Kidney glomerular epithelial cell (primary cell): ENCODE measurements at regions not wholly inside any gene's neighbourhood (a gene's known extent, or its start where the extent isn't known, plus 50 kb on each side); places are given as distances from the start of the nearest gene placed in this dataset.
A peak's percentile ranks its signal among the peaks of the same experiment; 100 is the strongest.
"Not testable (repeated sequence)": the region's sequence is repeated elsewhere in the genome, so short reads cannot be mapped to it uniquely, and the experiment has no call there.

ENCODE experiments used
- DNase-seq: peaks from one replicate; lab custom pipeline; 2025; lab: John Stamatoyannopoulos, UW

GRCh38 chr7:24135003-24135817, 148.8 kb upstream of the NPY start:
- DNase-seq: no peak

DNA sequence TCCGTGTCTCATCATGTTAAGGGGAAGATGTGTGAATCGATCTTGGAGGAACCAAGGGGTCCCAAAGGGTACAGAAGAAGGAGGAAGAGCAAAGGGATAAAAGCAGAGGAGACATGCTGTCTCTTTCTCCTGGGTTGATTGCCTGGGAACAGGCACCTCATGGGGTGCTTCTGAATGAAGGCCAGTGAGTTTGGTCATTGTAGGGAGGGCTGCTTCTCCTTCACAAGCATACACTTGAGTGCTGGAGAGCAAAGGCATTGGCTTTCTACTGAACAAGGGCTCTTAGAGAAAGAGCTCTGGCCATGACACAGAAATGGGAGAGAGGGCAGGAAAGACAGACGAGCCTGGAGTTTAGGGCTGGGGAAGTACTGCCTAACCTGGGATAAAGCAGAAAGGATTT, 146.7 kb upstream of the NPY start:
- DNase-seq: no peak

DNA sequence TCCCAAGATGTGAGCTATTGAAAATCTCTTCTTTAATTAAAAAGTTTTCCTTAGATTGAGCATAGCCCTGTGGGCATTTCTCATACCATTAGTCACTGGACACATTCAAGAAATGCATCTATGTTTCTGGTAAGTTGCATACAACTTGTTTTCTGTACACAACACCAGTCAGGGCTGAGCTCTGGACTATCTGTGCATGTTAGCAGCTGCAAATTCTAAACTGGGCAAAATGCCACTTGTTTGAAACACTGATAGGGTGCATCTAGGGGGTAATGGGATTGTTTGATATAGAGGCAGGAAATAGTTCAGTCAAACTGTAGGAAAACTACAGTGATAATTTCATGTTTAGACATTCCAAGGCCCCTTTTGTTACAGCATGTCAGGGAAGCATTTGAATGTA, 145.6 kb upstream of the NPY start:
- no peak for DNase-seq

DNA sequence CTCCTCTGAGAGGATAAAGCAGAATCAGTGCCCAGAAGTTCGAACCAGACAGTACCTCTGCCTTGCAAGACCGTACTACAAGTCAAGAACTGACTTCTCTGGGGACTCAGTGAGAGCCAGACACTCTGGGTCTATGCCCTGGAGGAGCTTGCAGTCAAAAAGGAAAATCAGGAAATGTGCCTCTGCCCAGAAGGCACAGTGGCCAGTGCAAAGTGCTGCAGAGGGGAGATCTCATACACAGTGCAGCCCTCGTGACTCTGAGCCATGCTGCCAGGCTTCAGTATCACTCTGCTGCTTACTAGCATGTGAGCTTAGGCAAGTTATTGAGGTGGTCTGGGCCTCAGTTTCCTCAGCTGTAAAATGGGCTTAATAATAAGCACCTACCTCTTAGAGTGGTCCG, 144.0 kb upstream of the NPY start:
- no peak for DNase-seq

DNA sequence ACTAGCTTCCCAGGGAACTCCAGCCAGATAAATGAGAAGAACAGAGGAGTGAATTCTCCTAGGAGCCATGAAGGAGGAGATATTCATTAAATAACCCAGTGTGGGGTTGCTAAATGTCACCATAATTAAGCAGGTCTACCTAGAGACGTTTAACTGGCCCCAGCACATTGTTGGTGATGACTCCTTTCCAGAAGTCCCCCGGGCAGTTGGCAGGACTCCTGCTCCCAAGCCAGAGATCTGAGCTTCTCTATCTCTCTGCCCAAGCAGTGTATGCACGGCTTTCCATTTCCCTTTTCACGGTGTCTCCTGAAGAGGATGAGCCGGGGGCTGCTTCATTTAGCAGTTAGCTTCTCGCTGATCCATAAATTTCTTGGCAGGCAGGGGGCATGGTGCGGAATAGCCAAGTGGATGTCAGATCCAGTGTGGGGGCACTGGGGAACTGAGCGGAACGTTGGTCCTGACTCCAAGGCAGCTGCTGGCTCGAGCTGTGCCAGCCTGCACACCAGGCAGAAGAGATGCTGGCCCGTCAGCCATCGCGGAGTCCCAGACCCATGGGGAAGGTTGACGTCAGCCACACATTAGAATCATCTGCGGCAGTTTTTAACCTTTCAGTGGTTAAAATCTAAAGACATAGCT, 142.0 kb upstream of the NPY start:
- DNase-seq: no peak

DNA sequence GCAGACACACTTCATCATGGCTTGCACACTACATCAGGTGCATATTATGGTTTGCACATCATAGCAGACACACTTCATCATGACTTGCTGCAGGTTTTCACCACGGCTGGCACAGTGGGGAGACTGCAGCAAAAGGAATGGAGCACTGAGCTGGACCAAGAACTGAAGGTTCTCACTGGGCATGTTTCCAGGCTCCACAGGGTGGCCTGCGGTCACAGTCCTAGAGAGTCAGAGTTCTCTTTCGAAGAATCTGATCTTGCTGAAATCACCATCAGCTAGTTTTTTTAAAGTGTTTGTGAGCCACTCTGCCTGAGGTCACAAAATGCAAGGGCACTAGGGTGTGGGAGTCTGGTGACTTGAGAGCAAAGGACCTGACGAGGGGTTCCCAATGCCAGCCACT, 140.4 kb upstream of the NPY start:
- no peak for DNase-seq

- DNase-seq: no peak
Observed at GRCh38 chr7:24151944-24152343, 132.0 kb upstream of the NPY start.

DNA sequence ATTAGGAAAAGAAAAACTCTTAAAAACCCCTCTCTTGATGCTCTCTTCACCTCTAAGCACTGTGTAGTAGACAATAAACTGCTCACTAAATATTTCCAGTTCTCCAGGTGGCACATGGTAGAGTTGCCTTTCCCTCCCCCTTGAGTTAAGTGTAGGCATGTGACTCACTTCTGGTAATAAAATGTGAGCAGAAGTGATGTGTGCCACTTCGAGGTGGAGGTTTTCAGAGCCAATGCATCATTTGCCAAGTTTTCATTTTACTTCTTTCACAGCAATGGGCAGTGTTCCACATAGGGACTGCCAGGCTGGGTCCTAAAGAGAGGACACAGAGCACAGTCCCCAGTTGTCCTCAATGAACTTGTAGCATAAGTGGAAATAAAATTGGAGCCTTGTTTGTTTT, 131.6 kb upstream of the NPY start:
- no peak for DNase-seq

DNA sequence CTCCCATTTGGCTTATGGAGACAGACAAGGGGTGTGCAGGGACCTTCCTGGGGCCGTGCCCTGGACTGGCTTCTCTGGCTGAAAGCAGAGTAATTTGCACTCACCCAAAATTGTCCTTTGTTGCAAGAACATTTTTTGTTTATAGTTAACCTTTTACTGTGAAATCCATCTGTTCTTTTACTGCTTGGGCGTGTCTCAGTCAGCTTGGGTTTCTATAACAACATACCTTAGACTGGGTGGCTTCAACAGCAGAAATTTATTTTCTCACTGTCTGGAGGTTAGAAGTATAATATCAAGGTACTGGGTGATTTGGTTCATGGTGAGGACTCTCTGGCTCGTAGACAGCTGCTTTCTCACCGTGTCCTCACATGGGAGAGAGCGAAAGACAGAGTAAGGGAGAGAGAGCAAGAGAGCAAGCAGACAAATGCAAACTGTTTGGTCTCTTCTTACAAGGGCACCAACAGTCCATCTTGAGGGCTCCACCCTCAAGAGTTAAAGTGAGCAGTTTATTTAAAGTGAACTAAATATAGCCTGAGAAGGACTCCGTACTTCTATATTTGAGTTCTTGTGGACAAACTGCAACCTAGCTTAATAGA, 131.0 kb upstream of the NPY start:
- no peak for DNase-seq

- DNase-seq: no peak
Observed at GRCh38 chr7:24157666-24158065, 126.3 kb upstream of the NPY start.

- DNase-seq: no peak
Observed at GRCh38 chr7:24158975-24159374, 125.0 kb upstream of the NPY start.

- DNase-seq: no peak
Observed at GRCh38 chr7:24164401-24164800, 119.6 kb upstream of the NPY start.

DNA sequence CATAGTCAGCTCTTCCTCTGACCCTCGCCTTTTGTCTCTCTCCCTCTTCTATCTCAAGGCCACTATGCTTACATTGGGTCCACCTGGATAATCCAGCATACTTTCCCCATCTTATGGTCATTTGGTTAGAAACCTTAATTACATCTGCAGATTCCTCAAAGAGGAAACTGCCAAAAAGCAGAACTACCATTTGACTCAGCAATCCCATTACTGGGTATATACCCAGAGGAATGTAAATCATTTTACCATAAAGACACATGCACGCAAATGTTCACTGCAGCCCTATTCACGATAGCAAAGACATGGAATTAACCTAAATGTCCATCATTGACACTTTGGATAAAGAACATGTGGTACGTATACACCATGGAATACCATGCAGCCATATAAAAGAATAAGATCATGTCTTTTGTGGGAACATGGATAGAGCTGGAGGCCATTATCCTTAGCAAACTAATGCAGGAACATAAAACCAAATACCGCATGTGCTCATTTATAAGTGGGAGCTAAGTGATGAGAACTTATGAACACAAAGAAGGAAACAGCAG, 114.8 kb upstream of the NPY start:
- no peak for DNase-seq

GRCh38 chr7:24171951-24172350, 112.0 kb upstream of the NPY start:
- DNase-seq: not testable (repeated sequence)

DNA sequence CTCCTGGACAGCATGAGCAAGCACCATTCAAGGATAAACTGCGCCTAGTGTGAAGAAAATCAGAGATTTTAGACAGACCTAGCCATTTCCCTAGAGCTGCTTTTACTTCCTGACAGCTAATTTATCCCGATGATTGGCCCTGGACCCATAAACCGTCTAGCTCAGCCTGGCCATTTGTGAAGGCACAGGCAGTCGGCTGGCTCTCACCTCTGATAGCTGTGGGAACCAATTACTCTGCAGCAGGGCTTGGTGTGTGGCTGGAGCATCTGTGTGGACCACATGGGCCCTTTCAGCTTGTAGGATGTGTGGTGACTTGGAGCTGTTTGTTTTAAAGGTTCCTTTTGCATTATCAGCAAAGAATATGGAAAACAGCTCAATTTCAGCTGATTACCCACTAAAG, 111.1 kb upstream of the NPY start:
- DNase-seq: no peak

- DNase-seq: no peak
Observed at GRCh38 chr7:24175603-24176002, 108.4 kb upstream of the NPY start.

DNA sequence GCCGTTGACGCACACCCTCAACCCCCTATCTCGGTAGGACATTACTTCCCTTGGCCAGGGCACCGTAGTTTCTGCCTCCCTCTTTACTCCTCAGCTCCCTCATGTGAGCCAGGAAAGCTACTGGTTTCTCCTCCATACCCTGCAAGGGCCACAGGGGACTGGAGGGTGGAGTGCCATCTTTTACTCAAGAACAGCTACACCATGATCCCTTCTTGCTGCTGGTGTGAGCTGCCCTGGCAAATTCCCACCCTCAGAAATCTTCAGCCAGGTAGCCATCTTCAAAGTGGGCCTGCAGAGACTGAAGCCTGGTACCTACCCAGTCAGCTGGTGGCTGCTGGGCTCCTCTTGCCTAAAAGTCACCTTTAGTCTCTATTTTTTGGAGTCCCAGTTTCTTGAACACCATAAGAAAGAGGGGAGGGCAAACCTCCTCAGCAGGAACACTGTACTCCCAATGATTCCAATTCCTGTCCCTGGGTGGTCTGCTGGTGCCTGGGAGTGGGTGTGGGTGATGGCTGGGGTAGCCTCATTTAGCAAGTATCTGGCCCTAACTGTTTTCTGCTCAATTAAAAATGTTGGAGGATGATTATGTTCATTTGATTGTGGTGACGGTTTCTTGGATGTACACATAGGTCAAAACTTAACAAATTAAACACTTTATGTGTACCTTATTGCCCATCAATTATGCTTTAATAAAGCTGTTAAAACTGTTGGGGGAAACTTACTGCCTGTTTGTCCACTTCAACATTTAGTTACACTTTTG, 105.0 kb upstream of the NPY start:
- no peak for DNase-seq

GRCh38 chr7:24191362-24191761, 92.6 kb upstream of the NPY start:
- DNase-seq: no peak

GRCh38 chr7:24192053-24192452, 91.9 kb upstream of the NPY start:
- no peak for DNase-seq

DNA sequence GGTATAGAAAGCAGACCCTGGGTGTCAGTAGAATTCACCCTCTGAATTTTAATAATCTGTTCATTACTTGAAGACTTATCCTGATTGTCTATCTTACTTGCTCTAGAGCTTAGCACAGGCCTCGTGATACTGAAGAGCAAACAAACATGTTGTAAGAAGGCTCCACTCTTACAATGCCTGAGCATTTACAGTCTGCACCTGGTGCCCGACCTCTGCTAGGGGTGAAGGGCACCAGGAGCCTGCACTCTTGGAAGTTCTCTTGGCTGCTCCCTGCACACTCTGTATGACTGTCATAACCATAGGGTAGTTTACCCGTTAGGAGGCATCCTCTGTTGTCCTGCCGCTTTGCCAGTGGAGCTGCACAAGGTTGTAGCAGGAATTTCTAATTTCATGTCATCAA, 91.3 kb upstream of the NPY start:
- DNase-seq: no peak

GRCh38 chr7:24197852-24198251, 86.1 kb upstream of the NPY start:
- peak; percentile 56 for DNase-seq

GRCh38 chr7:24199978-24200377, 84.0 kb upstream of the NPY start:
- no peak for DNase-seq
